ENCODE measurements at regions not wholly inside any gene's neighbourhood (a gene's known extent, or its start where the extent isn't known, plus 50 kb on each side); places are given as distances from the start of the nearest gene placed in this dataset.
"Not testable (repeated sequence)": the region's sequence is repeated elsewhere in the genome, so short reads cannot be mapped to it uniquely, and the experiment has no call there.

GRCh38 chr9:81047280-81047679 lies 642.1 kb downstream of the TLE1 start:
- FAIRE-seq (no peak), DNase-seq (ENCODE audit: low spot score in 2 of 2) (no peak)

GRCh38 chr9:81045658-81046057 lies 643.7 kb downstream of the TLE1 start:
- FAIRE-seq (no peak), DNase-seq (ENCODE audit: low spot score in 2 of 2) (no peak)

GRCh38 chr9:81037889-81038288 lies 651.5 kb downstream of the TLE1 start:
- DNase-seq (ENCODE audit: low spot score in 2 of 2) (no peak), FAIRE-seq (no peak)

GRCh38 chr9:81035601-81036000 lies 653.7 kb downstream of the TLE1 start:
- no peak for FAIRE-seq
- no peak for DNase-seq (ENCODE audit: low spot score in 2 of 2)

GRCh38 chr9:81035171-81035570 lies 654.2 kb downstream of the TLE1 start:
- FAIRE-seq (no peak), DNase-seq (ENCODE audit: low spot score in 2 of 2) (no peak)

GRCh38 chr9:81032831-81033230 lies 656.5 kb downstream of the TLE1 start:
- FAIRE-seq = no peak
- no peak for DNase-seq (ENCODE audit: low spot score in 2 of 2)

GRCh38 chr9:81032030-81032572 lies 657.2 kb downstream of the TLE1 start:
- FAIRE-seq = no peak

GRCh38 chr9:81031422-81032029 lies 657.8 kb downstream of the TLE1 start:
- DNase-seq (ENCODE audit: low spot score in 2 of 2) (no peak), FAIRE-seq (no peak)

More at GRCh38 chr9:81032030-81032572, 657.2 kb downstream of the TLE1 start:
- no peak for DNase-seq (ENCODE audit: low spot score in 2 of 2)

GRCh38 chr9:81030027-81030426 lies 659.3 kb downstream of the TLE1 start:
- no peak for DNase-seq (ENCODE audit: low spot score in 2 of 2)
- no peak for FAIRE-seq

- FAIRE-seq (no peak), DNase-seq (ENCODE audit: low spot score in 2 of 2) (no peak)
Measured at GRCh38 chr9:81028504-81028903, 660.8 kb downstream of the TLE1 start.

- FAIRE-seq (no peak), DNase-seq (ENCODE audit: low spot score in 2 of 2) (no peak)
Measured at GRCh38 chr9:81022177-81022576, 667.2 kb downstream of the TLE1 start.

GRCh38 chr9:81014945-81015344 lies 674.4 kb downstream of the TLE1 start:
- FAIRE-seq; DNase-seq (ENCODE audit: low spot score in 2 of 2): not testable (repeated sequence)

- not testable (repeated sequence) for FAIRE-seq; DNase-seq (ENCODE audit: low spot score in 2 of 2)
Measured at GRCh38 chr9:81013191-81013590, 676.2 kb downstream of the TLE1 start.

GRCh38 chr9:81002906-81003305 lies 686.4 kb downstream of the TLE1 start:
- DNase-seq (ENCODE audit: low spot score in 2 of 2) = no peak
- FAIRE-seq = no peak

GRCh38 chr9:81002242-81002641 lies 687.1 kb downstream of the TLE1 start:
- no peak for FAIRE-seq
- DNase-seq (ENCODE audit: low spot score in 2 of 2) = no peak

- DNase-seq (ENCODE audit: low spot score in 2 of 2) (no peak), FAIRE-seq (no peak)
Measured at GRCh38 chr9:80995759-80996158, 693.6 kb downstream of the TLE1 start.

- FAIRE-seq = no peak
- no peak for DNase-seq (ENCODE audit: low spot score in 2 of 2)
Measured at GRCh38 chr9:80994892-80995291, 694.5 kb downstream of the TLE1 start.

GRCh38 chr9:80985595-80985994 lies 703.8 kb downstream of the TLE1 start:
- FAIRE-seq = peak; percentile 90
- not testable (repeated sequence) for DNase-seq (ENCODE audit: low spot score in 2 of 2)

GRCh38 chr9:80976403-80976802 lies 712.9 kb downstream of the TLE1 start:
- FAIRE-seq (no peak), DNase-seq (ENCODE audit: low spot score in 2 of 2) (no peak)

GRCh38 chr9:80970377-80970776 lies 719.0 kb downstream of the TLE1 start:
- DNase-seq (ENCODE audit: low spot score in 2 of 2); FAIRE-seq: not testable (repeated sequence)

- DNase-seq (ENCODE audit: low spot score in 2 of 2) (no peak), FAIRE-seq (no peak)
Measured at GRCh38 chr9:80968611-80969010, 720.7 kb downstream of the TLE1 start.

- DNase-seq (ENCODE audit: low spot score in 2 of 2) (no peak), FAIRE-seq (no peak)
Measured at GRCh38 chr9:80964914-80965313, 724.4 kb downstream of the TLE1 start.

GRCh38 chr9:80964374-80964773 lies 725.0 kb downstream of the TLE1 start:
- FAIRE-seq (no peak), DNase-seq (ENCODE audit: low spot score in 2 of 2) (no peak)

All from frontal cortex (tissue), 3 donors.